RWPE1 (cell line): ENCODE measurements at regions not wholly inside any gene's neighbourhood (a gene's known extent, or its start where the extent isn't known, plus 50 kb on each side); places are given as distances from the start of the nearest gene placed in this dataset.

Source experiments
- CTCF ChIA-PET: fragments of 350-600 bp; sonication (Branson Sonifier 250); formaldehyde crosslinking; extraction: SDS; loops from one replicate; lab custom pipeline; 2021; lab: Yijun Ruan, JAX
- POLR2A ChIA-PET: fragments of 400-600 bp; formaldehyde crosslinking; extraction: SDS; loops from one replicate; lab custom pipeline; 2020; ENCODE audit warnings: antibody characterized with exemption; ENCODE audit not compliant: low non-redundant PET; lab: Yijun Ruan, JAX
- DNase-seq: peaks from one replicate; pipeline ENCODE4 v3.0.0; 2012; ENCODE audit warnings: low spot score
- H3K27ac ChIP-seq: fragments of 450-650 bp; 2 replicates; pipeline ENCODE4 v1.5.1; 2017
- CTCF ChIP-seq: fragments of 450-650 bp; conservative IDR thresholded peaks from 2 replicates; pipeline ENCODE4 v1.5.1; 2017; ENCODE audit warnings: low read depth, mild to moderate bottlenecking

GRCh38 chr7:18338910-18339523 is 156.5 kb upstream of the HDAC9 start:
- POLR2A ChIA-PET, result interaction anchor here (0.6 kb wide), 1 partner anchor 431 kb away, joined by 3 read pairs; no protein-coding TSS in a partner anchor
- no peak for DNase-seq
- TF ChIP-seq CTCF, result no peak

GRCh38 chr7:18341756-18342155 is 153.8 kb upstream of the HDAC9 start:
- DNase-seq, result no peak
- CTCF ChIA-PET, result no interaction called here
- POLR2A ChIA-PET, result no interaction called here

More at GRCh38 chr7:18338910-18339523, 156.5 kb upstream of the HDAC9 start:
- no peak overlapping the region for H3K27ac ChIP-seq
- CTCF ChIA-PET, result no interaction called here

GRCh38 chr7:18343047-18343446 is 152.5 kb upstream of the HDAC9 start:
- DNase-seq, result no peak
- no peak for TF ChIP-seq CTCF
- H3K27ac ChIP-seq, result no peak overlapping the region
- POLR2A ChIA-PET, result no interaction called here
- CTCF ChIA-PET, result no interaction called here

More at GRCh38 chr7:18341756-18342155, 153.8 kb upstream of the HDAC9 start:
- no peak overlapping the region for H3K27ac ChIP-seq
- TF ChIP-seq CTCF, result no peak

DNA sequence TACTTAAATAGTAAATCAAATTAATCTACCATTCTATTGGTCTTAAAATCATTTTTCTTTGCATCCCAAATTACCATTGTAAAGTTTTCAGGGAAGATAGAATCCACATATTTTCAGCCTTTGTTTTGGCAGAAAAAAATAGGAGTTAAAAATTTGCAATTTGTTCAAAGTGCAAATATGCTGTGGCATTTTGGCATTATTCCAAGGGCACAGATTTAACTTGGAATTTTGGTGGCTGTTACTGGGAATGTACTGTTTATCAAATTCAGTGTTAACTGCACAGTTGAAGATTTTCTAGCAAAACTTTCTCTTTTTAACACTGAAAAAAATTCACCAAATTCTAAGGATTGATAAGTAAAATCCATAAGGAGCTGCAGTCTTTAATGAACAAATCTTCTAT is 151.0 kb upstream of the HDAC9 start:
- ChIA-PET CTCF (interaction anchor here (0.6 to 1.2 kb wide), 6 partner anchors 13 to 665 kb away, joined by 3 to 6 read pairs (median 3); no protein-coding TSS in a partner anchor), POLR2A (no interaction called here)
- DNase-seq, result no peak
- TF ChIP-seq CTCF, result no peak
- H3K27ac ChIP-seq, result no peak overlapping the region

DNA sequence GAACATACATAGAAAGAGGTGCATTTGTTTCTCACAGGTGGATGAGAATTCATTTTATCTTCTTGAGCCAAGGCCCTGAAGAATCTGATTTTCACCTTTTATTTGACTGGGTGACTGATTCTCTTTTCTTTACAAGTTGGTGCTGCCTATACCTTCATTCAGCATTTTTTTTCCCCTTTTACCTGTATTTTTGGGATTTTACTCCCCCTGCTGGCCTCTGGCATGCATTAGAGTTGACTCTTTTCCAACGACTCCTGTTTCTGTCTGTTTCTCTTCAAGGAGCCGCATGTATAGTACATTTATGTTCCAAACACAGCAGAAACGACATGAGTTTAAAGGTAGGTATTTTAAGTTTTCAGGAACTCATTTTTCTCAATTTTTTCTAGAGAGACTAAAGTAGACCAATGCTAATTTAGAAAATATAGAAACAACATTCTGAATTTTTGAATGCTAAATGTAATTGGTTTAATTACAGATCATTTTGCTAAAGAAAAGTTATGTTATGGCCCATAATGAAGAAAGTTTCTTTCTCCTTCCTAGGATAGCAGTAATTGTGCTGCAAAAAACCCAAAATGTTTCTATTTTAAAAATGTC is 149.8 kb upstream of the HDAC9 start:
- ChIA-PET CTCF (interaction anchor here (0.6 to 1.2 kb wide), 11 partner anchors 15 to 665 kb away, joined by 3 to 6 read pairs (median 3); no protein-coding TSS in a partner anchor), POLR2A (no interaction called here)
- peak; percentile 90 for TF ChIP-seq CTCF
- H3K27ac ChIP-seq, result no peak overlapping the region
- DNase-seq, result peak; percentile 20

- H3K27ac ChIP-seq, result no peak overlapping the region
- TF ChIP-seq CTCF, result no peak
- DNase-seq, result no peak
- ChIA-PET POLR2A (no interaction called here), CTCF (no interaction called here)
Measured at GRCh38 chr7:18347170-18347569, 148.4 kb upstream of the HDAC9 start.
